ENCODE measurements at regions not wholly inside any gene's neighbourhood (a gene's known extent, or its start where the extent isn't known, plus 50 kb on each side); places are given as distances from the start of the nearest gene placed in this dataset.

DNA sequence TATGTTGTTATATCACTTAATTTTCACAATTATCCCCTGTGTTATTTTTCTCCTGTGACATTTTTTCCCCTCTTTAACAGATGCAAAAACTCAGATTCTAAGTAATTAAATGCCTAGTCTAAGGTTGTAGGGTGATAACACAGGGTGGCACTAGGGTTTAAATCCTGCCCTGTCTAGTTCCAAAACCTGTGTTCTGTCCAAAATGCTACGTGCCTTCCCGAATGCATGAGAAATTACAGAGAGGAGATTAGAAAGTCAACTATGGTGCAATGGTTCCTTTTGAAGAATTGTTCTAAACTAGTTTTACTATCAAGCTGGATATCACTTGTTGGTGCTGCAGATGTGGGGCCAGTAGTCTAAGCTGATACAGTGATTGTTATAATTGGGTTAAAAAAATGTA is 108.0 kb downstream of the DIPK2A start:
- no peak for ATAC-seq

More for the DNA sequence above, 108.0 kb downstream of the DIPK2A start:
- H3K4me3 ChIP-seq = no peak overlapping the region
- no peak overlapping the region for H3K27ac ChIP-seq (ENCODE audit: low read depth)
- H3K27me3 ChIP-seq (ENCODE audit: insufficient read depth) = no peaks in the 10 kb centered on the region
- H3K27ac Mint-ChIP-seq = no peak overlapping the region
- H3K79me2 ChIP-seq (replicated peaks; ENCODE audit: insufficient read depth) = no peaks in the 10 kb centered on the region
- H3K4me1 ChIP-seq (ENCODE audit: insufficient read depth) = no peaks in the 10 kb centered on the region
- H3K4me3 Mint-ChIP-seq = no peak overlapping the region
- H3K36me3 Mint-ChIP-seq (ENCODE audit: low read depth) = no peaks in the 10 kb centered on the region
- no peak for TF ChIP-seq ZNF114 (CRISPR knock-in tag; IDR thresholded peaks at IDR 0.05)
- TF ChIP-seq, protein P1, sequence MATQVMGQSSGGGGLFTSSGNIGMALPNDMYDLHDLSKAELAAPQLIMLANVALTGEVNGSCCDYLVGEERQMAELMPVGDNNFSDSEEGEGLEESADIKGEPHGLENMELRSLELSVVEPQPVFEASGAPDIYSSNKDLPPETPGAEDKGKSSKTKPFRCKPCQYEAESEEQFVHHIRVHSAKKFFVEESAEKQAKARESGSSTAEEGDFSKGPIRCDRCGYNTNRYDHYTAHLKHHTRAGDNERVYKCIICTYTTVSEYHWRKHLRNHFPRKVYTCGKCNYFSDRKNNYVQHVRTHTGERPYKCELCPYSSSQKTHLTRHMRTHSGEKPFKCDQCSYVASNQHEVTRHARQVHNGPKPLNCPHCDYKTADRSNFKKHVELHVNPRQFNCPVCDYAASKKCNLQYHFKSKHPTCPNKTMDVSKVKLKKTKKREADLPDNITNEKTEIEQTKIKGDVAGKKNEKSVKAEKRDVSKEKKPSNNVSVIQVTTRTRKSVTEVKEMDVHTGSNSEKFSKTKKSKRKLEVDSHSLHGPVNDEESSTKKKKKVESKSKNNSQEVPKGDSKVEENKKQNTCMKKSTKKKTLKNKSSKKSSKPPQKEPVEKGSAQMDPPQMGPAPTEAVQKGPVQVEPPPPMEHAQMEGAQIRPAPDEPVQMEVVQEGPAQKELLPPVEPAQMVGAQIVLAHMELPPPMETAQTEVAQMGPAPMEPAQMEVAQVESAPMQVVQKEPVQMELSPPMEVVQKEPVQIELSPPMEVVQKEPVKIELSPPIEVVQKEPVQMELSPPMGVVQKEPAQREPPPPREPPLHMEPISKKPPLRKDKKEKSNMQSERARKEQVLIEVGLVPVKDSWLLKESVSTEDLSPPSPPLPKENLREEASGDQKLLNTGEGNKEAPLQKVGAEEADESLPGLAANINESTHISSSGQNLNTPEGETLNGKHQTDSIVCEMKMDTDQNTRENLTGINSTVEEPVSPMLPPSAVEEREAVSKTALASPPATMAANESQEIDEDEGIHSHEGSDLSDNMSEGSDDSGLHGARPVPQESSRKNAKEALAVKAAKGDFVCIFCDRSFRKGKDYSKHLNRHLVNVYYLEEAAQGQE (IDR thresholded peaks at IDR 0.05; ENCODE audit: unreplicated experiment) = no peak
- no peak for TF ChIP-seq STAT1 (IDR thresholded peaks at IDR 0.05; ENCODE audit: unreplicated experiment)
- TF ChIP-seq POLR2AphosphoS5 (IDR thresholded peaks at IDR 0.05; ENCODE audit: low read depth) = no peak
- no peak for TF ChIP-seq CREB1 (CRISPR knock-in tag; IDR thresholded peaks at IDR 0.05; ENCODE audit: low read depth)
- no peak for TF ChIP-seq JUNB (IDR thresholded peaks at IDR 0.05; ENCODE audit: unreplicated experiment)
- TF ChIP-seq, protein P2, sequence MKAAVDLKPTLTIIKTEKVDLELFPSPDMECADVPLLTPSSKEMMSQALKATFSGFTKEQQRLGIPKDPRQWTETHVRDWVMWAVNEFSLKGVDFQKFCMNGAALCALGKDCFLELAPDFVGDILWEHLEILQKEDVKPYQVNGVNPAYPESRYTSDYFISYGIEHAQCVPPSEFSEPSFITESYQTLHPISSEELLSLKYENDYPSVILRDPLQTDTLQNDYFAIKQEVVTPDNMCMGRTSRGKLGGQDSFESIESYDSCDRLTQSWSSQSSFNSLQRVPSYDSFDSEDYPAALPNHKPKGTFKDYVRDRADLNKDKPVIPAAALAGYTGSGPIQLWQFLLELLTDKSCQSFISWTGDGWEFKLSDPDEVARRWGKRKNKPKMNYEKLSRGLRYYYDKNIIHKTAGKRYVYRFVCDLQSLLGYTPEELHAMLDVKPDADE (IDR thresholded peaks at IDR 0.05) = no peak
- no peak for TF ChIP-seq ZNF462 (CRISPR knock-in tag; IDR thresholded peaks at IDR 0.05)
- TF ChIP-seq, protein P3, sequence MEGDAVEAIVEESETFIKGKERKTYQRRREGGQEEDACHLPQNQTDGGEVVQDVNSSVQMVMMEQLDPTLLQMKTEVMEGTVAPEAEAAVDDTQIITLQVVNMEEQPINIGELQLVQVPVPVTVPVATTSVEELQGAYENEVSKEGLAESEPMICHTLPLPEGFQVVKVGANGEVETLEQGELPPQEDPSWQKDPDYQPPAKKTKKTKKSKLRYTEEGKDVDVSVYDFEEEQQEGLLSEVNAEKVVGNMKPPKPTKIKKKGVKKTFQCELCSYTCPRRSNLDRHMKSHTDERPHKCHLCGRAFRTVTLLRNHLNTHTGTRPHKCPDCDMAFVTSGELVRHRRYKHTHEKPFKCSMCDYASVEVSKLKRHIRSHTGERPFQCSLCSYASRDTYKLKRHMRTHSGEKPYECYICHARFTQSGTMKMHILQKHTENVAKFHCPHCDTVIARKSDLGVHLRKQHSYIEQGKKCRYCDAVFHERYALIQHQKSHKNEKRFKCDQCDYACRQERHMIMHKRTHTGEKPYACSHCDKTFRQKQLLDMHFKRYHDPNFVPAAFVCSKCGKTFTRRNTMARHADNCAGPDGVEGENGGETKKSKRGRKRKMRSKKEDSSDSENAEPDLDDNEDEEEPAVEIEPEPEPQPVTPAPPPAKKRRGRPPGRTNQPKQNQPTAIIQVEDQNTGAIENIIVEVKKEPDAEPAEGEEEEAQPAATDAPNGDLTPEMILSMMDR (conservative IDR thresholded peaks at IDR 0.05; ENCODE audit: low read depth in 2 of 2) = no peak
- TF ChIP-seq EZH2phosphoT487 (IDR thresholded peaks at IDR 0.05; ENCODE audit: unreplicated experiment) = no peak
- no peak for TF ChIP-seq NANOG (IDR thresholded peaks at IDR 0.05; ENCODE audit: borderline replicate concordance)
- TF ChIP-seq EZH2 (IDR thresholded peaks at IDR 0.05; ENCODE audit: low read depth, unreplicated experiment) = no peak
- no peak for TF ChIP-seq ZNF331 (CRISPR knock-in tag; IDR thresholded peaks at IDR 0.05; ENCODE audit: low read depth)
- H3K4me1 Mint-ChIP-seq = no peaks in the 10 kb centered on the region
- H3K4me2 ChIP-seq = no peak overlapping the region
- no peak for DNase-seq (ENCODE audit: low spot score)
- no peak overlapping the region for H2AFZ ChIP-seq
- no peaks in the 10 kb centered on the region for H3K9me3 Mint-ChIP-seq
- H4K20me1 ChIP-seq (replicated peaks; ENCODE audit: insufficient read depth) = no peaks in the 10 kb centered on the region
- H3K36me3 ChIP-seq (ENCODE audit: insufficient read depth) = no peaks in the 10 kb centered on the region
- H3K27me3 Mint-ChIP-seq (ENCODE audit: insufficient read depth, low read depth, poor library complexity) = no peaks in the 10 kb centered on the region
- H3F3A ChIP-seq (replicated peaks; ENCODE audit: low read depth) = no peaks in the 10 kb centered on the region
- H3K9me2 ChIP-seq (ENCODE audit: insufficient read depth) = peaks cover 4% of the 10 kb centered on the region; the same call in 1 of the 2 replicates
